HG02943 (cell line): ENCODE measurements at regions not wholly inside any gene's neighbourhood (a gene's known extent, or its start where the extent isn't known, plus 50 kb on each side); places are given as distances from the start of the nearest gene placed in this dataset.

ENCODE experiments used
- ATAC-seq: cut with Tn5 transposase; IDR thresholded peaks from one replicate; pipeline ENCODE4 v1.9.1; 2021; ENCODE audit warnings: mild to moderate bottlenecking, low read depth, moderate library complexity; ENCODE audit not compliant: unreplicated experiment

GRCh38 chr12:24077161-24077560 is 127.7 kb upstream of the SOX5 start:
- ATAC-seq = no peak

GRCh38 chr12:24075650-24076049 is 126.2 kb upstream of the SOX5 start:
- no peak for ATAC-seq

- no peak for ATAC-seq
Measured at GRCh38 chr12:24073170-24073810, 123.8 kb upstream of the SOX5 start.

- ATAC-seq = no peak
Measured at GRCh38 chr12:24072302-24072701, 122.8 kb upstream of the SOX5 start.

DNA sequence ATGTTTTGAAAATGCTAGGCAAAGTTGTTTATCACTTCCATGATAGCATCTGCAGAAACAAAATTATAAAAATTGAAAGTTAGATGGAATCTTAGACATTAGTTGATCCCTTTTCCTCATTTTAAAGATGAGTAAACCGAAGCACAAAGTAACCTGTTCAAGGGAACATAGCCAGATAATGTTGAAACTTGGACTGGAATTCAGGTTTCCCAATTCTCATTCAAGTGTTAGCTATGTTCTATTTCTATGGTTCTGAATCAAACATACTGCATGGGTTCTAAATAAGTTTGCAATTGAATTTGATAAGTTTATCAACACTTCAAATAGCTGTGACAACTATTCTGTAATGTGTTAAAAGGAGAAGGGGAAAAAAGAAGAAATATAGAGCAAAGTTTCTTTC is 122.4 kb upstream of the SOX5 start:
- no peak for ATAC-seq

GRCh38 chr12:24069532-24070395 is 120.3 kb upstream of the SOX5 start:
- ATAC-seq = no peak

DNA sequence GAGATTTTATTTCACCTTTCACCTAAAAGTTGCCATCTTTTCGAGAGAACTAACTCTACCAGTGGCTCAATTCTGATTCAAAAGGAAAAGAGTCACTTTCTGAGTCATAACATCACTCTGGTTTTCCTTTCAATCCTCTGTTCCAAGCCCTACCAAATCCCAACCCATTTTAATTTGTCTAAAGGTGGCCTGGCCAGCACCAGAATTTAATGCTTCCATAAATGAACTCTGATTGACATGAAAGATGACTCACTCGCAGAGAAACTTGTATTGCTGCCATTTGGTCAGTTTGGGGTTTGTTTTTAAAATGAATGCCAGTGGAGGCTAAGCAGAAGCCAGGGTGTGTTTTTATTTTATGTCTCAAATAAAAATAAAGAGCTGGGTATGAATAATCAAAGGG is 117.4 kb upstream of the SOX5 start:
- ATAC-seq = no peak

DNA sequence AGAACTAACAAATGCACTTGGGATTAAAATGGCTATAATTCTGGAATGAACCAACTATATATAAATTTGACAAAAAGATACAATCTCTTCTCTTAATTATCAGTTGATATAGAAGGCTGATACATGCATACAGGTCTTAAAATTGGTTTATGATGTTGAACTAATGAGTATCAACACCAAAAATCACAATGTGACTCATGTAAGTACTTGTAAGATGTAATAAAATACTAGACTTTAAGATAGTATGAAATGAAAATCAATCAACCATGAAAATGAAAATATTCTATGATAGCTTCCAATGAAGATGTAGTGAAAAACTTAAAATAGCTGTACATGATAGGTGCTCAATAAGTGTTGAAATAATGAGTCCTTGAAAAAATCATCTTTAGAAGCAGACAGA is 116.6 kb upstream of the SOX5 start:
- no peak for ATAC-seq

DNA sequence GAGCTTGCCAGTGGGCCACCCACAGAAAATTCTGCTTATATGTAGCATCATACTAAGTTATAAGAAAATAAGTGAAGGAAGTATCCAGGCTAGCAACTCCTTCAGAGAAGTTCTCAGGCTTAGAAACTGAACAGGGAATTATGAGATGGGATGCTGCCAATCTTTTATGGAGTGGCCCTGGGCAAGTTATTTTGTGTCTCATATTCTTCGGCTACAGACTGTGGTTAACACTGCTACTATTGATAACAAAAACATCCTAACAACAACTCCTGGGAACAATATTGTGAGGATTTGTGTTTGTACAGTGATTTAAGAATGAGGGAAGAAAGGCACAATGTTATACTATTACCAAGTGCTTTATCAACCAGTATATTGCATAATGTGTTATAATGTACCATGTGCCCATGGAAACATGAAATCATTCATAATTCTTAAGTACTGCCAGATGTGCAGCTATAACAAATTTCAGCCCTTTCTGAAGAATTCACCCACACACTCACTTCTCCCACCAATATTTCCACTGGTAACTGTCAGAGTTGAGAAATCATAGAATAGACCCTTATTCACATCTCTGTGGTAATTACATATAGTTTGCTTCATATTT is 113.3 kb upstream of the SOX5 start:
- ATAC-seq = no peak

DNA sequence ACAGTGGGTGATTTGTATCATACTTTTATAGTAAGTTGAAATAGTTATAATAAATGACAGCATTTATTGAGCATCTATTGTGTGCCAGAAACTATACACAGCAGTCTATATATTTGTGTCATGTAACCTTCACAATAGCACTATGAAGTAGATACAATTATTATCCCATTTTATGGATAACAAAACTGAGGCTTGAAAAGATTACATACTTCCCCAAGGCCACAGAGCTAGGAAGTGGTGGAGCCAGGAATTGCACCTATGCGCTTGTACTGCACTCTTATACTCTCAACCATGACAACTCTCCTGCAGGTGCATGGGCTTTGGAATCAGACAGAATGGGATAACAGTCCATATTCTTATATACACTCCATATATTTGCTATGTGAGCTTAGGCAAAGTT is 110.6 kb upstream of the SOX5 start:
- no peak for ATAC-seq

- no peak for ATAC-seq
Measured at GRCh38 chr12:24057920-24058476, 108.5 kb upstream of the SOX5 start.

DNA sequence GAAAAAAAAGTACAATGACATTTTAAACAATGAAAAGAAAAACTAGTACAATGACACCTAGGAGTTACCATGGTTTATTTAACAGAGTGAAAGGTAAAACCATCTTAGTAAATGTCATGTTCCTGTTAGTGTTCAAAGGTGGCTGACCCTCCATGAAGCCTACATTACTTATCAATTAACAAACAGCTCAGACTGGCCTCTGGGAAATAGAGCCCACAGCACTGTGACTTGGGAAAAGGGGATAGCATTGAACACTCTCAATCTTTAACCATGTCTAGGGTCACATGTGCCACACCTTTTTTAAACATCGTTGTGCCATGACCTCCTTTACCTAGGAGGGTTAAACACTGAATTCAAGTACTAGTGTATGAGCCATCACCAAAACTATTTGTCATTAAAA is 106.3 kb upstream of the SOX5 start:
- no peak for ATAC-seq

- ATAC-seq = no peak
Measured at GRCh38 chr12:24054416-24054815, 104.9 kb upstream of the SOX5 start.

DNA sequence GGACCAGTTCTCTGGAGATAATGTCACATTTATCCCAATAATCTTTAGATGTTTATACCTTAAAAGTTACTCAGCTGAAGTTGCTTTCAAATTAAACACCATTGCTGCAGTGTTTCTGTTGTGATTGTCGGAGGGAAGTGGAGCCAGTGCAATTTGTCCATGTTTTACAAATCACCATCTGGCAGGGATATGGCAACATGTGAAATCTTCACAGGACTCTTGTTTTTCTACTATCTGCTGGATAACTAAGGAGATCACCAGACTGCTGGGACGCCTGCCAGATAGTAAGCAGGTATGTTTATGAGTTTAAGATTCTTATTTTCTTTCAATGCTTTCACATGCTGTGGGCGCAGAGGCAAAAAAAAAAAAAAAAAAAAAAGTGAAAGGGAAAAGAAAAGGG is 100.3 kb upstream of the SOX5 start:
- no peak for ATAC-seq

GRCh38 chr12:24049101-24049500 is 99.6 kb upstream of the SOX5 start:
- no peak for ATAC-seq

DNA sequence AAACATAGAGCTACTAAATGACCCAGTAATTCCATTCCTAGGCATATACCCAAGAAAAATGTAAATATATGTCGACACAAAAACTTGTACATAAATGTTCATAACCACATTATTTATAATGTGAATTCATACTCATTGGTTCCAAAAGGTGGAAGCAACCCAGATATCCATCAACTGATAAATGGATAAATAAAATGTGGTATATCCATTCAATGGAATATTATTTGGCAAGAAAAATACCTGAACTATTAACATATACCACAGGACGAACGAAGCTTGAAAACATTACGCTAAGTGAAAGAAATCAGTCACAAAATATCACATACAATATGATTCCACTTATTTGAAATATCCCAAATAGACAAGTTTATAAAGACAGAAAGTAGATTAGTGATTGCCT is 99.0 kb upstream of the SOX5 start:
- ATAC-seq = no peak

DNA sequence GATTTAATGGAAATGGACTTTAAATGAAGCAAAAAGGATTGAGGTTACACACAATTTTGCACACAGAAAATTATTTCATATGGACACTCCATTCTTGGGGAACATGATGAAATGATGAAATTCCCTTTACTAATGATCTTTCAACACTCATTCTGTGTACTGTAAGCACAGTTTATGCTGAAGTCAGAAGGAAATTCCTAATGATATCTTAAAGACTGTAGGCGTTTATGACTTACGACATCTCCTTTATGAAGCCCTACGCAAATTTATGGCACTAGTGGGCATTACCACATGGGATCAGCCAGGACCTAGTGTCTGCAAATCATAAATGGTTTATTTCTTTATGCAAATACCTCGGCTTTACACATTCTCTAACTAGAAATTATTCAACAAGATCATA is 97.9 kb upstream of the SOX5 start:
- ATAC-seq = no peak

GRCh38 chr12:24045816-24046257 is 96.4 kb upstream of the SOX5 start:
- no peak for ATAC-seq

GRCh38 chr12:24044941-24045703 is 95.7 kb upstream of the SOX5 start:
- no peak for ATAC-seq

DNA sequence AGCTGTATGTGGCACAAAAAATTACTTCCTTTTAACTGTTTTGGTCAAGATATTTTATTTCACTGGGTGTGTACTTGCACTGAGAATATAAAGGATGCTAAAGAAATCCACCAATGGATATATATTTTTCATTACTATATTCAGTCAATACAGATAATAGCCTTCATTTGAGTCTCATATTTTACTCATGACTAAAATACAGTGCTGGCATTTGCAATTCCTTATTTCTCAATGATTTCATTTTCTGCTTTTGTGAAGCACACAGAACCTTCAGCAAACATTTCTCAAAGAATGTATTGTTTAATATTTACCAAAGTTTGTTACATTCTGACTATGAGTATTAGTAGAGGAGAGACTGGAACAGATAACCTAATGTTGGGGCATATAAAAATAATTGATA is 93.2 kb upstream of the SOX5 start:
- ATAC-seq = no peak

- ATAC-seq = no peak
Measured at GRCh38 chr12:24039113-24039525, 89.6 kb upstream of the SOX5 start.
